NCI-H510A (cell line): ENCODE measurements at regions not wholly inside any gene's neighbourhood (a gene's known extent, or its start where the extent isn't known, plus 50 kb on each side); places are given as distances from the start of the nearest gene placed in this dataset.
"Not testable (repeated sequence)": the region's sequence is repeated elsewhere in the genome, so short reads cannot be mapped to it uniquely, and the experiment has no call there.

Experiments
- DNase-seq: peaks from one replicate; lab custom pipeline; 2025; lab: John Stamatoyannopoulos, UW

GRCh38 chr6:85081102-85081501, 316.7 kb upstream of the TBX18 start:
- DNase-seq, result no peak

DNA sequence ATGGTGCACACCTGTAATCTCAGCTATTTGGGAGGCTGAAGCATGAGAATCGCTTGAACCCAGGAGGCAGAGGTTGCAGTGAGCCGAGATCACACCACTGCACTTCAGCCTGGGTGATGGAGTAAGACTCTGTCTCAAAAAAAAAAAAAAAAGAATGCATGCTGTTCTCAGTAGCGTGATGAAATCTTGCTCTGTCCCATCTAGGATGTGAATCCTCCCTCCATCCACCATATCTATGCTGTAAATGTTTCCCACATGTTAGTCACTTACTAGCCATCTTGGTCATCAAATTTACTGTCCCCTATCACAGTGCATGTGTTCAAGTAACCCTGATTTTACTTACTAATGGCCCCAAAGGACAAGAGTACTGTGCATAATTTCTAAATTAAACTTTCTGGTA, 315.4 kb upstream of the TBX18 start:
- no peak for DNase-seq

GRCh38 chr6:85078058-85078457, 313.7 kb upstream of the TBX18 start:
- no peak for DNase-seq

GRCh38 chr6:85077098-85077497, 312.7 kb upstream of the TBX18 start:
- DNase-seq, result no peak

DNA sequence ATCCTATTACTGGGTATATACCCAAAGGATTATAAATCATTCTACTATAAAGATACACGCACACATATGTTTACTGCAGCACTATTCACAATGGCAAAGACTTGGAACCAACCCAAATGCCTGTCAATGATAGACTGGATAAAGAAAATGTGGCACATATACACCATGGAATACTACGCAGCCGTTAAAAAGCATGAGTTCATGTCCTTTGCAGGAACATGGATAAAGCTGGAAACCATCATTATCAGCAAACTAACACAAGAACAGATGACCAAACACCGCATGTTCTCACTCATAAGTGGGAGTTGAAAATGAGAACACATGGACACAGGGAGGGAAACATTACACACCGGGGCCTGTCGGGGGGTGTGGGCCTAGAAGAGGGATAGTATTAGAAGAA, 307.4 kb upstream of the TBX18 start:
- not testable (repeated sequence) for DNase-seq

DNA sequence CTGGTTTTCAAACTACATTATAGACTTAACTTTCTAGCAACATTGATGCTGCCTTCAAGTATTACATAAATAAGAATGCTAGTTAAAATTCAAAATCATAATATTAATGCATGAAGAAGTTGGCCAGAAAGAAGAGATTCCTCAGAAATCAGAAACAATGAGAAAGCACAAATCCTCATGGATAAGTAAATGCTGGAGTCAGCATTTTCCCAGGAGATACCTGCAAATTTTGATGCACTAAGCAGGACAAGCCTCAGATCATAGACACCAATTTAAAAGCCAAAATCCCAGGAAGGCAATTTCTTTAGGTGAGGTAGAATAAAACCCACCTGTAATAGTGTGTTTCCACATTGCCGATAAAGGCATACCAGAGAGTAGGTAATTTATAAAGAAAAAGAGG, 305.2 kb upstream of the TBX18 start:
- no peak for DNase-seq

- DNase-seq, result no peak
These were observed 303.8 kb upstream of the TBX18 start for GRCh38 chr6:85068221-85068620.

- no peak for DNase-seq
These were observed 301.9 kb upstream of the TBX18 start for GRCh38 chr6:85066266-85066665.

DNA sequence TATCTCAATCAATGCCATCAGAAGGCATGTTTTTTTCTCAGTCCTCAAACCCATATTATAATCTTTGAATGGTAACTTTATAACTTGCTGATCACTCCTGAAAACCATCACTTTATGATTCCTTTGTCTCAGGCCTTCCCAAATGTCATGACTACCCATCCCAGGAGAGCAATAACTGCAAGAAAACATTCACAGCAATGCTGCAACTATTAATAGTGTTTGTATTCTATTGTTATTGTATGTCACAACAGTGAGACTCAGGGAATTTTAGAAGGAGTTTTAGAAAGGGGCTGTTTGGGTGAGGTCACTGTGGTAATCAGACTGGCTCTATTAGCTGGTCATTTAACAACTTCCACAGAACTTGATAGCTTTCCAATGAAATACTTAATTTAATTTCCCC, 301.4 kb upstream of the TBX18 start:
- DNase-seq, result no peak

DNA sequence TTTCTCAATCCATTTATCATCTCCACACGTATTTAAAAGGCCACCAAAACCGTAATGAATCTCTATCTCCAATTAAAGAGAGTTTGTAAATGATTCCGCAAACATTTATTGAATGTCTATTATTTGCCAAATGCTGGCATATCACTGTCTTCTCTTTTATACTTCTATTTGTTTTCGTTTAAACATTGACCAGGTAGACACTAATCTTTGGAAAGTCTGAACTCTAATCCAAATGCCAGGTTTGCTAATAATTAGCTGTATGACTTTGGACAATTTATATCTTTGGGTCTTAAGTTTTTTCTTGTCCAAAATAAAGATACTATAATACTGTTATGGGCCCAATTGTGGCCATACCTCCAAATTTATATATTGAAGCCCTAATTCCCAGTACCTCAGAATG, 299.2 kb upstream of the TBX18 start:
- DNase-seq, result no peak

- DNase-seq, result no peak
These were observed 298.5 kb upstream of the TBX18 start for GRCh38 chr6:85062884-85063283.

DNA sequence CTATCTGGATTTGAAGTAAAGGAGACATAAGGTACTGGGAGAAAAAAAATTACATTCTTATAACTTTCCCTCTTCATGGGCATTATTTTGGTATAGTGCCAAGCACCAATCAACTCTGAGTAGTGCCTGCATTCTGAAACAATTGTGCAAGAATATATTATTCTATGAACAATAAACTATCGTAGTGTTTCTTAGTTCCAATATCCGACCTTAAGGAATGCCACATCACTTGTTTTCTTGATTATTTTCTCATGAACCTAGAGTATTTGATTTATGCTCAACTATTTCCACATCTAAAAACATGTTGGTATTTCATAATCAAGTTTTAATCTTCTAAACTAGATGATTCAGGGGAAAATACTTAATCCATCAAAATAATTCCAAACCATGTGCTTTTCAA, 294.4 kb upstream of the TBX18 start:
- DNase-seq, result no peak

GRCh38 chr6:85050149-85050548, 285.8 kb upstream of the TBX18 start:
- DNase-seq, result no peak

- DNase-seq, result no peak
These were observed 284.9 kb upstream of the TBX18 start for GRCh38 chr6:85049282-85049681.

DNA sequence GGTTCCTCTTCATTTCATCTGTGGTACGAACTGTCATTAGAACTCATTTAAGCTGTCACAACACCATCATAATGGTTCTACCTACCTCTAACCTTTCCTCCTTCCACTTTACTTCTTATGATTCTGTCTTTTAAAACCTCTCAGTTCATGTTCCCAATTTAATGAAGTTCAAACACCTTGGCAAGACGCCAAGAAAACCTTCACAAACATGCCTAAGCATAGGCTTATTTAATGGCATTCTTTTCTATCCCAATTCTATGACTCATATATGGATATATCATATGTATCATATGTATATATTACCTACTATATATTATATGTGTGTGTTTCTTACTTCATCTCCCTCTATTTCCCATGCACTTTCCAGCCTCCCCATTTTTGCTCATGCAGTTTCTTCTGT, 283.4 kb upstream of the TBX18 start:
- no peak for DNase-seq

DNA sequence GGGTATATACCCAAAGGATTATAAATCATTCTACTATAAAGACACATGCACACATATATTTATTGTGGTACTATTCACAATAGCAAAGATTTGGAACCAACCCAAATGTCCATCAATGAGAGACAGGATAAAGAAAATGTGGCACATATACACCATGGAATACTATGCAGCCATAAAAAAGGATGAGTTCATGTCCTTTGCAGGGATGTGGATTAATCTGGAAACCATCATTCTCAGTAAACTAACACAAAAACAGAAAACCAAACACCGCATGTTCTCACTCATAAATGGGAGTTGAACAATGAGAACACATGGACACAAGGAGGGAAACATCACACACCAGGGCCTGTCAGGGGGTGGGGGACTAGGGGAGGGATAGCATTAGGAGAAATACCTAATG, 281.4 kb upstream of the TBX18 start:
- DNase-seq, result not testable (repeated sequence)

GRCh38 chr6:85044361-85044760, 280.0 kb upstream of the TBX18 start:
- no peak for DNase-seq

DNA sequence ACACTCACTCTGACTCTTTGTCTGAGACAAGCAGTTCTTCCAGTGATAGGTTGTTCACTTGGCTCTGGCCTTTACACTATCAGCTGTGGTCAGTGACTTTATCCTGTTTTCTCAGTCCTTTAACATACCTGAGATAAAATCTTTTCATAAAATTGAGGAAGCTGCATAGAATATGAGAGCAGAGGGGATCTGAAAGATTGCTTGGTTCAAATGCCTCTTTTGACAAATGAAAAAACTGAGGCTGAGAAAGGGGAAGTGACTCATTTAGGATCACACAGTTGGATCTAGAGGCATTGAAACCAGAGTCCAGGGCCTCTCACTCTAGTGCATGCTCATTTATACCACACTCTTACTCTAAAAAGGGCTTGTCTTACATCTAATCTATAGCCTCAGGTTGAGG, 277.0 kb upstream of the TBX18 start:
- no peak for DNase-seq

GRCh38 chr6:85037221-85037620, 272.8 kb upstream of the TBX18 start:
- DNase-seq, result no peak

- no peak for DNase-seq
These were observed 271.4 kb upstream of the TBX18 start for GRCh38 chr6:85035766-85036165.

- no peak for DNase-seq
These were observed 269.1 kb upstream of the TBX18 start for GRCh38 chr6:85033547-85033946.

DNA sequence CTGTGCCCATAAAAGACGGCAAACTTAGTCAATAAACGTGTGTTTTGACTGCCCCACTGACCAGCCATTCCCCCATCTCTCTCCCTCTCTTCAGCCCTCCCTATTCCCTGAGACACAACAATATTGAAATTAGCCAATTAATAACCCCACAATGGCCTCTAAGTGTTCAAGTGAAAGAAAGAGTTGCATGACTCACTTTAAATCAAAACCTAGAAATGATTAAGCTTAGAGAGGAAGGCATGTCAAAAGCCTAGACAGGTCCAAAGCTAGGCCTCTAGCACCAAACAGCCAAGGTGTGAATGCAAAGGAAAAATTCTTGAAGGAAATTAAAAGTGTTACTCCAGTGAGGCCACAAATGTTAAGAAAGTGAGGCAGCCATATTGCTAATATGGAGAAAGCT, 261.6 kb upstream of the TBX18 start:
- DNase-seq, result no peak

DNA sequence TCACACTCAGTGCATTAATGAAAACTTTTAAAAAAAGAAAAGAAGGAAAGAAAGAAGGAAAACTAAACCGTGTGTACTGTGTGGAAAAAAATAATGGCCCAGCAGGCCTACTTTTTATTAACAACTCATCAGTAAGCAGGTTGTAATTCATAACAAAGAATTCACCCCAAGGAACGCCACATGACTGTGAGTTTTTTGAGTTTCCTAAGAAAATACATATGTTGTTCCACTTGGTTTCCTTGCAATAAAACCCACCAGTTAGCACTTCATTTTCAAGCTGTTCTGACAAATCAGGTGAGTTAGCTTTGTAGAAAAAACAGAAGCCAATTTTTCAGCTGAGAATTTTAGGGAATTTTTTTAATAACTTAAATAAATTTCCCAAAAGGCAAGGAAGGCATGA, 259.3 kb upstream of the TBX18 start:
- no peak for DNase-seq

DNA sequence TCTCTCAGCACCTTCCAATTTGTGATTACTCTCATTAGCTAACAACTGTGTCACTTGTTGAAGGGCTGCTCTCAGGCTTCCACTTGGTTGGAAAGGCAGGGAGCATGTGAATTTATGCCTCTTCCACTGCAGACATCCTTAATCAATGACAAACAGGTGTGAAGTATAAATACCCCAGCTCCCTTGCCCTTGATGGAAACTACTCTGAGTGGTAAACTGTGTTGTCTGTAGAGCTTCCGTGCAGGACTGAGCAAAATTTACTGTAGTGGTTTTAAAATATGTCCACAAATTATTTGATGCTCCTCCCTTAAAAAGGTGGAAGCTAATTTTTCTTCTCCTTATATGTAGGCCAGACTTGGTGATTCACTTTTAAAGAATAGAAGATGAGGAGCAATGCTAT, 253.0 kb upstream of the TBX18 start:
- DNase-seq, result no peak

DNA sequence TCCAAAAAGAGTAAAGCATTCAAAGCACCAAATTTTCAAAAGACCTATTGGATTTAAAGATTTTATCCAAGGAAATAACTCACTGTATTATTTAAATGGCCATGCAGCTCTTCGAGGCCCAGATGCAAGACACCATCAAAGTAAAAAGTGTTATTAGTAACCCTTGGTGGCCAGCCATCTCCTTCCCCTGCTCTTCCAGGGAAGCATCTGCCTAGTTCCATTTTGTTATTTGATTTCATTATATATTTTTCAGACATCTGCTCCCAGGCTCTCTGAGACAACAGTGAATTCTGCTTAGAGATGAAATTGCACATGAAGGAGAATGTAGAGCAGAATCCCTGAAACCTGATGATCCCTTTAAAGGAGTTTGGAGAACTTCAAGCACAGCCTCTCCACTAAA, 252.3 kb upstream of the TBX18 start:
- no peak for DNase-seq
